ENCODE measurements at regions not wholly inside any gene's neighbourhood (a gene's known extent, or its start where the extent isn't known, plus 50 kb on each side); places are given as distances from the start of the nearest gene placed in this dataset.
"Not testable (repeated sequence)": the region's sequence is repeated elsewhere in the genome, so short reads cannot be mapped to it uniquely, and the experiment has no call there.

DNA sequence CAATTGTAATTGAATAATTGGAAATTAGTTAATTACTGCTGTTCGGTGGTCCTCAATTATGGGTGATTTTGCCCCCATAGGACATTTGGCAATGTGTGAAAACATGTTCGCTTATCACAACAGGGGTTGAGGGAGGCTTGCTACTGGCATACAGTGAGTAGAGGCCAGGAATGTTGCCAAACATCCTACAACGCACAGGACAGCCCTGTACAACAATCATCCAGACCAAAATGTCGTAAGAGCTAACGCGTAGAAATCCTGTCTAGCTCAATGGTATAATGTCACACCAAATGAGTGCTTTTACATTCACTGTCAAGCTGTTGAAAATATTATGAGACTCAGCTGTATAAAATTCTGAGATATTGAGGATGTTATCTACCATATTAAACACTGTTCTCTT is 464.4 kb upstream of the TUSC1 start:
- DNase-seq: no peak

DNA sequence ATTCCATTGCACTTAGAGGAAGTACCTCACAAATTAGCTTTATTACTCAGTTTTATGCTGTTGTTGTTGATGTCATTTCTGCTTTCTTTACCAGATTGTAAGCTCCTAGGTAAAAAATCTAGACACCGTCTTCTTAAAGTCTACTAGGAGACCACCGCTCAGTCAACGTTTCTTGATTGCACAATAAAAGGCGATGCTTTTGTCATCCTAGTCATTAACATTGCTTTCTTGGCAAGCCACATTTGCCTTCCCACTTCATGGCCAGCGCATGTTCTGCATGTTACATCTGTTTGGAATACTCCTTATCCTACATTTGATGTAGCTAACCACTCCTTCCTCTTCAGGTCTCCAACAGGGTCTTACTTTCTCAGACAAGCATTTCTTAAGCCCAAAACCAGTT is 464.0 kb upstream of the TUSC1 start:
- DNase-seq: no peak

DNA sequence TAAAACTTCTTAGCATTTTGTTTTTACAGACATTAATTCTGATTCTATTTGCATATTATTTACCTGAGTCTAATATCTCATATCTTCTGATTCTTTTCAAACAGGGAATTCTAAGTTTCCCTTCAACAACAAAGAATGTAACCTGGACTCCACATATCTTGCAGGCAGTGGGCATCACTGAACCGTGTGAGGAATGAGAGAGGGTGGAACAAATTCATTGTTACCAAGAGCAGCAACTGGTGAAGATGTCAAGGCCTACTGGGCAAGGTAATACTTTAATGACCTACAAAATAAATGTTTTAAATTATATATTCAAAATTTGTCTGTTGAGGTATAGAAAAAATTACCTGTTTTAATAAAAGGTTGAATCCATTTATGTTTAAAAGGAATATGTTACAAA is 455.3 kb upstream of the TUSC1 start:
- no peak for DNase-seq

DNA sequence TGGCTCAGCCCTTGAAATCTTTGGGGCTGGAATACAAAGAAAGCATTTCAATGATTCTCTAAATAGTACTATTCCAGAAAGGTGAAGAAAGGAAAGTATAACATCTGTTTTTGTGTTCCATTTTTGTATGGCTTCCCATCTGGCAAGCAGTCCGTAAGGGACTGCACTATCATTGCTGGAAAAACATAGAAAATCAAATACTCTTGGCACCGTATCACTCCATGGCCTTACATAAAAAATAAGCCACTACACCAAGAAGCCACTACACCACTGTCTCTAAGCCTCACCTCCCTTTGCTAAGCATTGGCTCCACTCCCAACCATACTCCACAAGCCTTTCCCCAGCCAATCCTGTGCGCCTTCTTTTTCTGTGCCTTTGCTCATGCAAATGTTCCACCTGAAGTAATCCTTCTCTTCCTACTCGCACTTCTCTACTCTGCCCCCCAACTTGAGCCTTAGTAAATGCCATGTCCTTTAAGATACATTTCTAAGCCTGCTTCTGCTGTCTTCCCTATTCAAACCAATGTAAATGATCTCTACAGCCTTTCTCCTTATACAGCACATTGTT is 454.6 kb upstream of the TUSC1 start:
- DNase-seq: no peak

DNA sequence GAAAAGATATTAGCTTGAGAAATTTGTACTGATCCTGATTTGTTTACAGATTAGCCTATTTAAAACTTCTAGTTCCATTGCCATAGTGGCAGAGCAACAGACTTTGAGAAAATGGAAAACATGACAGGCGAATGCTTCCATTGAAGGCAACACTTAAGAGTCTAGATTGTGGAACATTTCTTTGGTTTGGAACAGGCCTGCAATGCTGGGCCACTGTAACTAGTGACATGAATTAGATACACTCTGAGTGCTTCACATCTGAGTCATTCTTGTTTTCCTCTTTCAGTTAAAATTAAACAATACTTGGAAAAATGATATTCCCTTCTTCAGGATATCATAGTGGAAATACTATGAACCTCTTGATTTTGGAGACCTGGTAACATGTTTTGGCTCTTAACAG is 453.6 kb upstream of the TUSC1 start:
- DNase-seq: no peak

DNA sequence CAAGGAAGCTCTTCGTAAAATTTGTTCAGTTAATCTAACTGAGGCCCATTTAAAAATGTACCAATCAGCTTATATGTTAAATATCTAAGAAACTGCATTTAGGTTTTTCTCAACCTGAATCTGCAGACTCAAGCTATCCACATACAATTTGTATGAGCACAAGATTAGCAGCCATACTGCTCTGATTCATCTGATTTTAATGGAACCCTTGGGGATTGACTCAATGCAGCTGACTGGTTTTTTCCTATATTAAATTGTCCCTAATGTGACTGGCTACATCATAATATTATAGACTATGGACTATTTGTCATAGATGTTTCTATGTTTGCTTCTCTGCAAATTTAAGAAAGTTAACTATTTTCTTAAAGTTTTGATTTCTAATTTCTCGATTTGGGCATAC is 451.0 kb upstream of the TUSC1 start:
- no peak for DNase-seq

DNA sequence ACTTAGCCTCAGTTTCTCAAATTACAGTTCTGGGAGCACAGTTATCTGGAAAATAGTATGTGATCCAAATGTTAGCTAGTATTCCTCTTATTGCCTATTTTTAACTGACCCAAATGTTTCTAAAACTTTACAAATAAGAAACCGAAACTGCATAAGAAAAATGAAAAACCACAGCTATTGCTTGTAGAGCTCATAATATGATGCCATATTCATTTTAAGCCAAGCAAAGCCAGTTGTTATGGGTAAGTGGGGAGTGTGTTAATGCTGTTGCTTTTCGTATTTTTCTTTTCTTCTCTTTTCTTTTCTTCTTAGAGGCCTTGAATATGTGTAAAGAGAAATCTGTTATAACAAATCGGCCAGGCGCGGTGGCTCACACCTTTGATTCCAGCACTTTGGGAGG is 447.4 kb upstream of the TUSC1 start:
- no peak for DNase-seq

DNA sequence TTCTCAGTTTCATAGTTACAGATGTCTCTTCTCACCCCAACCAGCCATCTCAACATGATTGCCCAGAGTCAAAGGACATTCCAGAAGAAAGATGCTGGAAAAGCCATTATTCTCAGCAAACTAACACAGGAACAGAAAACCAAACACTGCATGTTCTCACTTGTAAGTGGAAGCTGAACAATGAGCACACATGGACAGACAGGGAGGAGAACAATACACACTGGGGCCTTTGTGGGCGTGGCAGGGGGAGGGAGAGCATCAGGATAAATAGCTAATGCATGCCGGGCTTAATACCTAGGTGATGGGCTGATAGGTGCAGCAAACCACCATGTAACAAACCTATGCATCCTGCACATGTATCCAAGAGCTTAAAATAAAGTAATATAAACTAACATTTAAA is 437.8 kb upstream of the TUSC1 start:
- not testable (repeated sequence) for DNase-seq

DNA sequence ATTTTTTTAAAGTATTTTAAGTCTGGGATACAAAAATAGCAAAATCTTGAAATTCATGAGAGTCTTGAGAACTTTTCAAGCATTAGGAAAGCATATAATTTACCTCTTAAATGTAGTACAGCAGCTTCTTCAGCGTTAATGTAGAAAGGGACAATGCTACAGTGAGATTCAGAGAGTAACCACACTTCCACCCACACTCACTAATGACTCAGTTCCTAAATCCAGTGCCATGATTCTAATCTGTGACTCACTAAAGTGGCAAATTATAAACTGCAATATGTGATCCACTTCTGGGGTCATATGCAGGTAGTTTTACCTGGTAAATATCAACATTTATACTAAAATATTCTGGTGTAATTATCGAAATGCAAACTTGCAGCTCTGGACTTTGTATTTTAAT is 434.5 kb upstream of the TUSC1 start:
- DNase-seq: no peak

DNA sequence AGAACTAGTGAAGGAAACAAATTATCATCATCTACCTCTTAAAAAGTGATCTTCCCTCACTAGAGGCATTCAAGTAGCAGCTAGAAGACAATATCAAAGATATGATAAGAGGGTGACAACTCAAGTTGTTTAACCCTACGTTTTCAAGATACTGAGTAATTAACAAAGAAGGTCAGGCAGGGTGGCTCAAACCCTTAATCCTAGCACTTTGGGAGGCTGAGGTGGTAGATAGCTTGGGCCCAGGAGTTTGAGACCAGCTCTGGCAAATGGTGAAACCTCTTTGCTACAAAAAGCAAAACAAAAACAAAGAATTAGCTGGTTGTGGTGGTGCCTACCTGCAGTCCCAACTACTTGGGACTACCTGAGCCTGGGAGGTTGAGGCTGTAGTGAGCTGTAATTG is 408.2 kb upstream of the TUSC1 start:
- no peak for DNase-seq

DNA sequence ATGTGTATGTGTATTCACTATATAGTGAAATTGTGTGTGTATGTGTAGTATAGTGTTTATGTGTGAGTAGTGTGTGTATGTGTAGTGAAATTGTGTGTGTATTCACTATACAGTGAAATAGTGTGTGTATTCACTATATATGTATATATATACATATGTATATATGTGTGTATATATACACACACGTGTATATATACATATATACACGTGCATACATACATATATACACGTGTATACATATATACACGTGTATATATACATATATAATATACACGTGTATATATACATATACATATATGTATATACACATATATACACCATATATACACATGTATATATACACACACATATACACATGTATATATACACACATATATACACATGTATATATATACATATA is 403.6 kb upstream of the TUSC1 start:
- DNase-seq: no peak

DNA sequence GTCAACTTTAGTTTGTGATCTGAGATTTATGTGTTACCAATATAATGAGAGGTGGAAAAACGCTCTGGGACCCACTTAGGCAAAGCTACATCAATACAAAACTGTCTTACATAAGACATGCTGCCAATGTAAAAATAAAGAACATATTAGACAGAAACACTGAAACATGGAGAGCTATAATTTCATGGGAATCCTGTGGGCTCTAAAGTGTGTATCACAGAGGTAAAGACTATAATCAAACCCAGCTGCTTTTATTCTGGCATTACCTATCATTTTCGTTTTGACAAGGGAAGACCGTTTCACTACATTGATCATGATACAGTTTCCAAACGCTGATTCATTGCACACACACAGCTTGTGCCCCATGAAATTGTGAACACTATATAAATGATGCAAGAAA is 400.5 kb upstream of the TUSC1 start:
- DNase-seq: no peak

DNA sequence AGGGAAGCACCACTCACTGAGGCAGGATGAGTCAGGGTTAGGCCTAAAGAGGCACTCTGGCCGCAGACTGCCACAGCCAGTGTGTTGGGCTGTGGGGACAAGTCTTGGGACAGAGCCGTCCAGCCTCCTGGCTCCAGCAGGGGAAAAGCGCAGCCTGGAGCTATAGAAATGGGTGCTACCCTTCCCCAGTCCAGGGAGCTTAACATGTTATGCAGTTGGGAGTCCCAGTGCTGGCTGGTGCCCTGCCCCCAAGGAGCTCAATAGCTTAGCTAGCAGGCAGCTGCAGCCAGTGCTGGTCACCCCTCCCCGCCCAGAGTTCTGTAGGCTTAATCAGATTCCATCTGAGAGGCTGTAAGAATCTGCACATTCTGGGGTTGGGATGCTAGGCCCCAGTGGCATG is 399.6 kb upstream of the TUSC1 start:
- no peak for DNase-seq

DNA sequence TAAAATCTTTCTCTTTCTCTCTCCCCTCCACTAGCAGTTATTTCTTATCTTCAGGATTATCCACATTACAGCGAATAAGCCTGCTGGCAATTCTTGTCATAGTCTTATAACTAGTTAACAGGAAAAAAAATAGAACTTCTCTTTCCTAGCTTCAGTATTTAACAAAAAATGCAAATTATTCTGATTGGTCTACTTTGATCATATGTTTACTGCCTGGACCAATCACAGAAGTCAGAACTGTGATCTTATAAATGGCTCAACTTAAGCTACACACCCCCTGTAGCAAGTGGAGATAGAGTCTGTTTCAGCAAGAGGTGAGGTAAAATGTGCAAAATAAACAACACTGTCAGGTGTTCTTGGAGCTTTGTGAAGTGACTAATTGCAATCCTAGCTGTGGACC is 389.4 kb upstream of the TUSC1 start:
- DNase-seq: no peak

DNA sequence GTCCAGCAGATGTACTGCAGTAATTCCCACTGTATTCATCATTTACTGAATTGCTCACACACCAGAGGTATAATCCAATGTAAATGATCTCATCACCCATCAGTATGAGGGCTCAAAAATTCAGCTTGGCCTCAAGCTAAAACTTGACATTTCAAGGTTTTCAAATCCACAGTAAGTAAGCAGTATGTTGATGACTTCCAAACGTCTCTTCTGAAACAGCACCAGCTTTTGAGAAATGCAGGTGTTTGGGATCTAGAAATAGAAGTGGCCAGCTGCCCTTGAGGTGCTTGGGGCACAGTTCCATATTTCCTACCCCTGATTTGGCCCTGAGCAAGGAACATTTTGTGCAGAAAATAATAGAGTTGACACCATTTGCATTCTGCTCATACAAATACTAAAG is 388.0 kb upstream of the TUSC1 start:
- no peak for DNase-seq

DNA sequence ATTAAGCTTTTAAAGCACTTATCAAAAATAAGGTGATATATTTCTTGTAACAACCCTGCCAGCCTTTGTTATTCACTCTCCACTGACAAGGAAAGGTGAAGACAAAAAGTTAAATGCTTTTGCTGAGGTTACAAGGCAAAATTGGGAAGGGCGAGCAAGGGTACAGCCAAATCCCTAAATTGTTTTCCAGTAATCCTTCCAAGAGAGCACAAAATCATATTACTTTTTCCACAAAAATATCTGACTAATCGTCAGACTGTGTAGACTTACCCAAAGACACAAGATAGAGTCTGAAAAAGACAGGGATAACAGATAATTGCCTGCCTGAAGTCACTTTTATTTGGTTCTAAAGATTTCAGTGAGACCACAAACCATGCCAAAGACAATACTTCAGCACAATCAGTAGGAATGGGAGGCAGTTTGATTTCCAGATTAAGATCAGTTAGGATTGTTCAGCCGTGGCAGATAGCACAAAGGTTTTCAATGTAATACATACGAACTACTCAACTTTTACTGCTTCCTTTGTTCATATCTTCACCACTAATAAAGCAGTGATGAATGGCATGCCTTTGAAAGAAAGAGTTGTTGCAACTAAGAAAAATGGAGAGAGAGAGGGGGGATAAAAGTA is 383.8 kb upstream of the TUSC1 start:
- DNase-seq: no peak

DNA sequence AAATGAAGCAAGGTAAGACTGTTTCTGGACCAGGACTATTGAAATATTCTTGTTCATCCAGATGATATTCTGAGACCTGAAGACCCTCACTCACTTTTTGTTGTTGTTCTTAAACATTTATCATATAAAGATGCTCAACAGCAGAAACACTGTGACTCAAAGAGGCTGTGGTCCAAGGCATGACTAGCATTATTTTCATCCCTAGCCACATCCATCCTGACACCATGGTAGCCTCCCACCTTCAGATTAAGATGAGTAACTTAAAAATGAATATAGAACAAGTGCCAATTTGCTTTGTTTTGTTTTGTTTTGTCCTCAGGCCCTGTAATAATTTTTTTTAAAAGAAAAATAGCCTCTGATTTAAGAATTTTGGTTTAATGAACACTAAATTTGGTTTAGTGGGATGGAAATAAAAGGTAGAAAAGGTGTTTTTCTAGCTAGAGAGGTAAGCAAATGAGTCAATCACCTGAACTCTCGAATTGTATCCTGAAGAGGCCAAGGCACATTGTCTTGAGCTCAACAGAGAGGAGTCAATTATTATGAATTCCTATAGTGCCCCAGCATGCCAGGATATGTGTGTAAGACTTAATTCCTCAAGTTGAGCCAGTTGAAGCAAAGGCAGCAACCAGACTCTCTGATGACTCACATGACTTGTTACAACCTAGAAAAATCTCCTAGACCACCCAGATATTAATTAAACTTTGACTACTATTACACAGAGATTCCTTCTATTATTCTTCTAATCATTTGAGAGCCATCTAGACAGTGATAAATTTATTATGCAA is 380.1 kb upstream of the TUSC1 start:
- DNase-seq: no peak

DNA sequence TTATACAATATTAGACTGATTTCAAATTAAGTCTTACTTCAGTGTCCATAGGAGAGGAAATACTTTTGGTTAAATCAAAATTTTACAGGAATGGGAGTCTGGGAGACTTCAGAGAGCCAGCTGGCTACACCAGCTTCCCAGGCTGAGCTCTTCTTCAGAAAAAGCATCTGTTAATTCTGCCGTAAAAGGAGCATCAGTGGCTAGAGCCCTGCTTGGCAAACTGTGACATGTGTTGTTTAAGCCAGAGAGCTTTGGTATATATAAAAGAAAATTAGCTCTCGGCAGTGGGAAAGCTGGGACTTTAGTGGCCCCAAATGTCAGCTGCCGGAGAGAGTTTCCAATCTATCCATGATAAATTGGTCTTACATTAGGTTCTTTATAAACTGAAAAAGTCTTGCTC is 378.8 kb upstream of the TUSC1 start:
- DNase-seq: no peak

DNA sequence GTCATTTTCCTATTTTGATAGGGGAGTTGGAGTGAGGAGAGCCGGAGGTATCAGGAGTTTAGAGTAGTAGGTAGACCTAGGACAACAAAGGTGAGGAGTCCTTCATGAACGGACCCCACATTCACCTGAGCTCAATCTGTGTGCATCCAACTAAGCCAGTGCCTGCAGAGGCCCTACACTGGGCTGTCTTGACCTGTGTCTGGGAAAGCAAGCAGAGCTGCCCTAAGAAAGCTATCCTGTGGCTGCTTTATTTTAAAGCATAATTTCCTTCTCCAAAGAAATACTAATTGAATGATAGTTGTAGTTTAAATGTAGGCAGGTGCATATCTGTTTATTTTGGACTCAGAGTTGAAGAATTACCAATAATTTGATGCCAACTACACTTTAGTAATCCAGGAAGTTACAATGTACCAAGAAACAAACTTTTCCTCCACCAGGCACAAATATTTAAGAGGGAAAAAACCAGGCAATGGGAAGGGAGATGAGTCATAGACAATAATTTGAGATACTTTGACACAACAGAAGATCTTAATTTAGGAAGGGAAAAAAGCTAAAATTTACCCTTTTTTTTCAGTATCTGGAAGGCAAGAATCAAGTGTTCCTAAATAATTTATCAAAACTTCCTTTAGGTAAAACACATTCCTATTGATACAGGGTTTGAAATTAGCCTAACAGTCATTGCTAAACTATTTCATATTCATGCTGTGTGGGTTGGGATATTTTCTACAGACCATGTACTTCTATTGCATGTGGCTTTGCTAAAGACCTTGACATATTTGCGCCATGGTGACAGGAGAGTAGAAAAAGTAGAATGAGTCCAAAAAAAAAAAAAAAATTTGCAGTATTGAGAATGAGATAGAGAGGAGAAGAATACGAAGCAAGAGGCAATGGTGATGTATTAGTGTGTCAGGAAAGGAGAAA is 376.6 kb upstream of the TUSC1 start:
- DNase-seq: no peak

DNA sequence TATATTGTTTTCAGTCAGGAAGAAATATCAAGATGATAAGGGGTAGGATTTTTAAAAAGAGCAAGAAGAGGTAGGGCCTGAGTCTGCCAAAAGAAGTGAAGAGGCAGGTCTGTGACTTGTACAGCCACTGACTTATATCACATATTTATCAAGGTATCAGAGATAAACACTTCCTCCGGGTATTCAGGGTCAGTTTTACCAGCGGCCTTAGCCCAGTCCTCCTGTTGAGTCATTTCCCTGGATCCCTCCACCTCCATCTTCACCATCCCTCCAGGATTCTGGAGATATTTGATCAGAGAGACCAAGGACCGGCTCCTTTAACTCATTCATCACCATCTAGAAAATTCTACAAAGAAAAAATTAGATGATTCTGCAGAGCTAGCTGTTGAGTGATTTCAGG is 375.7 kb upstream of the TUSC1 start:
- DNase-seq: no peak

DNA sequence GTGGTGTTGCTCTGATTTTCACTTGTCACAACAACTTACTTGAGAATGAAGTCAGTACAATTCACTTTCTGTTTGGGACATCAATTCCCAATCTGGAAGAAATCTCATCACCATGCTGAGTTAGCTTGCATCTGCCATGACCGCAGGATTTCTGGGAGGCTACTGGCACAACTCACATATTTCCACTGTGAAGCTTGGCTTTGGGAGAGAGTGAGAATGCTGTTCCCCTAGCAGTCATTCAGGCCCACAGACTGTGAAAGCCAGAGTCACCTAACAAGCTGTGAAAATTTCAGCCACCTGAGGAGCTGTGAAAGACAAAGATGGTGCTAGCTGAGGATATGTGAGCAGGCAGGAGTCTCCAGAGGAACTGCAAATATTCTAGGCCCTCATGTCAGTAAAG is 365.2 kb upstream of the TUSC1 start:
- no peak for DNase-seq

DNA sequence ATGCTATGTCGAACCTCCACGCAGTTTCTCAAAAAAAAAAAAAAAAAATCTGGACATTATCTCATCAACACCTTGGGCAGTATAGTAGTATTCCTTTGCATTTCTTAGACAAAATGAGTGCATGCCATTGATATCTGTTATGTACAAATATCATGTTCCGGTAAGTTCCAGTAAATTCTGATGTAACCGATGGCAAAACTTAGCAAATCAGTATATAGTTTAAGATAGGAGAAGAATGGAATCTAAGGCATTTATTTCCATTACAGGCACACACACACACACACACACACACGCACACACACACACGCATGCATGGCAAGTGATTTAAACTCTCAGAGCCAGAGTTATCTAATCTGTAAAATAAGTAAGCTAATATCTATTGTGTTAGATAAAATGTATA is 356.5 kb upstream of the TUSC1 start:
- no peak for DNase-seq

DNA sequence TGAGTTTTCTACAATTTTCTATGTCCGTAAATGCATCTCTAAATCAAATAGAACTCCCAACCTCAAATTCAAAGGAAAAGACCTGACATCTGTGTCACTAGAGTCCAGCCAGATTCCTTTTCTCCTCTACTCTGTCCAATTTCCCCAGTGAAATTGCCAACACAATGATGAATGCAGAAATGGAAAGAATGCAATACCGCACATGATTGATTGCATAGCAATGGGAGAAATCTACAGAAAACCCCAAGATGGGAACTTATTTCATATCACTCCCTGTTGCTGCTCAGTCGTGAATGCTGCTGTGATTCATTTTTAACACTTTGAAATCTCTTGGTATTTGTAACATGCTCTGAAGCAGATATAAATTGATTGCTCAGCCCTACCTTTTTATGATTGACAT is 355.1 kb upstream of the TUSC1 start:
- no peak for DNase-seq

Measured in NCI-H1694 (cell line).